ENCODE measurements at regions not wholly inside any gene's neighbourhood (a gene's known extent, or its start where the extent isn't known, plus 50 kb on each side); places are given as distances from the start of the nearest gene placed in this dataset.
"Not testable (repeated sequence)": the region's sequence is repeated elsewhere in the genome, so short reads cannot be mapped to it uniquely, and the experiment has no call there.

DNA sequence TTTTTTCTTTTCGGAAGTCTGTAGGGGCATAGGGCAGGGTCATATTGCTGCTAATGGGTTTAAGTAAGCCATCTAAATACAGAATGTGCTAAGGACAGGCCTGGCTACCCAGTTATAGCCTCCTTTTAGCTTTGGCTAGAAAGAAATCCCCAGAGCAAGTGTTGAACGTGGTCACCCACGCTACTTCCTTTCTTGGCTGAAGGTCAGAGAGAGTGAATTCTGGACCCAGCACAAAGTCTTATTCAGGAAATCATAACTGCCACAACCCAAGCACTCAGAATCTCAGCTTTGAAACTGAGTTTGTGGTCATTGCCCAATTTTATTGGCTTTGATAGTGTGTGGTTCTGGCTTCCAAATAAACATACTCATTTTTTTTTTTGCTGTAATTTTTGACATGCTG is 542.1 kb upstream of the ATP2B1 start:
- DNase-seq, result peak; percentile 20 to 25

DNA sequence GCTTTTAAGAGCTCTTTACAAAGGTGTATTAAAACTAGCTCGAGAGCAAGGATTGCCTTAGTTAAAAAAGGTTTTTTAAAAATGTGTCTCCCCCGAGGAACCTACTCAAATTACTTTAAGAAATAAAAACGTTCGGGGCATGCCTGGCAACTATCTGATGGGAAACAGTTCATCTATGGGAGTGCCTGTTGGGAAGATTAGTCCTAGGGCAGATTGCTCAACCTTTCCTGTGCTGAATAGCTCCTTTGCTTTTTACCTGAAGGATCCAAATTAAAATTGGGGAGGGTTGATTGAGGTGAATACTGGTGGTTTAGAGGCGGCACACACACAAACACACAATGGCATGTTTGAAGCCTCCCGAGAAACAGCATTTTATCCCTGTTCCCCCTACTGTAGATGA is 541.4 kb upstream of the ATP2B1 start:
- DNase-seq, result no peak

DNA sequence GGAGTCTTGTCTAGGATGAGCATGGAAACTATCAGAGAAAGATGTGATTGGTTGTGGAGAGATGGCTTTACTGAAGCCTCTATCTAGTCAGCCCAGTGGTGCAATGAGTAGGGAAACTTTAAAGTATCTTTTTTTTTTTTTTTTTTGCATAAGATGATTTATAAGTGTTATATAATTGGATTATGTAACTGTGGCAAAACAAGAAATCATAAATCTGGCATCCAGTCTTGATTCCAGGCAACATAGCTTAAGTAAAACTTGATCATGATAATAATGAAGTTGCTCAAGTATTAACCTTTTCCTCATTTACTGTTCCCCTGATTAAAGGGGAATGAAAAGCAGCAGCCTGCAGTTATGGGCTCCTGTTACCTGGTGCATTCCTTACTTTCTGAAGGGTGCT is 538.0 kb upstream of the ATP2B1 start:
- no peak for DNase-seq

DNA sequence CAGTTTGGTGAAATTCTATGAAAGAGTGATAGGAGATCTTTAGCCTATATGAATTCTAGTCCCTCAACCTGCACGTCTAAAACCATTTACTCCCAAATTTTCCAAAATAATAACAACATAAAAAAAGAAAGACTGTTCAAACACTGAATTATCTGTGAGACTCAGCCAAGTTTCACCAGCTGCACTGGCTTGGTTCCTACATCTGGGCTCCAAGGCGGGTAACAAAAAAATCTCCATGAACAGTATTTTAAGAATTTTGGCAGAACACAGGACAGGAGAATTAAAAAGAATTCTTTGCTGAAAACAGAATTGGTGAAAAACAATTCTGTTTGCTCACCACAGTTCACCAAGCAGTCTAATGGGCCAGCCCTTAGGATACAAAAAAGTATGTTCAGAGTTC is 536.8 kb upstream of the ATP2B1 start:
- no peak for DNase-seq

DNA sequence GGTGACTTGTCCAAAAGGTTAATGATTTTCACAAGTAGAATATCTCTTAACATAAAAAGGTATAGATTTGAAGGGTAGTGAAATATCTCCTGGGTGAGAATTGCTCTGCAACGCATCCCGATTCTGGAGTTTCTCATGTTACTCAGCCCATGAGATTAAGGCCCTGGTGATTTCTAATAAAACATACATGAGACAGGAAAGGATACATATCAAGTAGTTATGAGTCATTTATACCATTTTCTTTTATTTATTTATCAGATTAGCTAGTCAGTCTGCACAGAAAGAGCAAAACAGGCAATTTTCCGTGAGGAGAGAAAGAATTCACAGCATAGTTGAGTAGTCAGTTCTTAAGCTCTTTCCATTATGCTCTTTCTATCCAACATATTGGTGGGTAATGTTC is 535.6 kb upstream of the ATP2B1 start:
- DNase-seq, result no peak

DNA sequence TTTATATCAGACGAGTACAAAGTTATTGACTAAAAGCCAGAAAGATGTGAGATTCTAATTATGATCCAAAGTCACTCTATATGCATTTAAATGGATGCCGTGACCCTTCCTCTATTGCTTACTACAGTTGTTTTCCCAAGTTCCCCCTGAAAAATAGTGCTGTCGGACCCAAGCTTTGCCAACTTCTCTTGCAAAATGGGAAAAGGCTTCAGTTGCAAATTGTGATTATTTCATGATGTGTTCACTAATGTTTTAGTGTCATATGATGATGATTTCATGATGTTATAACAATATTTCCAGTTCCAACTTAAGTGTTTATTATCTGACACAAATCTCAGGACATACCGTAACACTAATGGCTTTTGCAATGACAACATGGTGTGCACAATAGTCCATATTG is 534.6 kb upstream of the ATP2B1 start:
- DNase-seq, result no peak

DNA sequence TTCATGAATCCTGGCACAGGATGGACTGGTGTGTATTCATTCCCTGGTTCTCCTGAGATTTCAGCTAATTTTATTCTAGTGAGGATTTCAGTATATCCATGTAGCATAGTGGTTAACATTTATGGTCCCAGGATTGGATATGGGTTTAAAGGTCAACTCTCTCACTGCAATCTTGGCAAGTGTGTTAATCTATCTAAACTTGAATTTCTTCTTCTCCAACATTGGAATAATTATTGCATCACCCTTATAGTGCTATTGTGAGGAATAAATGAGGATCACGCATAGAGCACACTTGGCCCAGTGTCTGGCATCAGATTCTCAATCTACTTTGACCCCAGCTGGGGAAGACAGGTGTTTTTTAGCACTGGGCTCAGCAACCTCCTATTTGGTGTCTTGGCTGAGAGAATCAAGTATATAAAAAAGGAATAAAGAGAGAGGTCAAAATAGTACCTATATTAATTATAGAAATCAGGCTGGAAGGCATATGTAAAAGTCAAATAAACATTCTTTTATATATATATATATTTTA is 531.2 kb upstream of the ATP2B1 start:
- no peak for DNase-seq

DNA sequence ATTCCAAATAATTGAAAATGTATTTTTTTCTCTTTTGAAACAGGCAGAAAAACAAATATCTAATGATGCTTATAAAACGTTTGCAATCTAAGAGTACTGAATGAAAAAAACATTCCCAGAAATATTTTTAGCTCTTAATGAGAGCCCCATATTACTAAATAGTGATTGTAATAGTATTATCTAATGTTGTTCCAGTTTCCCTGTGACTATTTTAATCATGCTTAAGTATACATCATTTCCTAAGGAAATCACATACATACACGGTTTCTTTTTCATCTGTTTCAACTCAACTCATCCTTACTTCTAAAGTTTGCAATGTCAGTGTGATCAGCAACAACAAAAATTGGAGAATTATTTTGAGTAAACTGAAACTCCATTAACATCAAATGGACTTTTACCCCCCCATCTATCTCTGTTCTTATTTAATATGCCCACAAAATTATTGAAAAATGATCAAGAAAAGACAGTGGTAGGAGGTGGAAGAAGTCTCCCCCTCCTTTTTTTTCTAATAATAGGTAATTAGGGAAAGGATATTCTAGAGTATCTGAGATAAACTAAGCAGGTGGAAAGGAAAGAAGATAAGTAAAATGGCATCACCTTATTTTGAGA is 530.1 kb upstream of the ATP2B1 start:
- no peak for DNase-seq

DNA sequence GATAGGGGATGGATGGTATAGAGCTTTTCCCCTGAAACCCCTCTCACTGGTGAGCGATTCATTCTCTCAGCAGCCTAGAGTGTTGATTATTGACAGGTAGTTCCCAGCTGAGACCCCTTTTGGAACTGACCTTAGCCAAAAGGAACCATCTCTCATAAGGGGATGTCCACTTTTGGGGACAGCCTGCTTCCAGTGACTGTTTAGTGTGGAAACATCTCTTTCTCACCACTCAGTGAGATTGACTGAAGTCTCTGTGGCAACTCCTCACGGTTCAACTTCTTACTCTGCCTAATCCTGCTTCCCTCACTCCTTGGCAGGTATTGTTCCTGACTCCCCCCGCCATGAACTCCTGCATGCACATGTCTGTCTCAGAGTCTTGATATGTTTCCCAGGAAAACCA is 529.2 kb upstream of the ATP2B1 start:
- DNase-seq, result no peak

DNA sequence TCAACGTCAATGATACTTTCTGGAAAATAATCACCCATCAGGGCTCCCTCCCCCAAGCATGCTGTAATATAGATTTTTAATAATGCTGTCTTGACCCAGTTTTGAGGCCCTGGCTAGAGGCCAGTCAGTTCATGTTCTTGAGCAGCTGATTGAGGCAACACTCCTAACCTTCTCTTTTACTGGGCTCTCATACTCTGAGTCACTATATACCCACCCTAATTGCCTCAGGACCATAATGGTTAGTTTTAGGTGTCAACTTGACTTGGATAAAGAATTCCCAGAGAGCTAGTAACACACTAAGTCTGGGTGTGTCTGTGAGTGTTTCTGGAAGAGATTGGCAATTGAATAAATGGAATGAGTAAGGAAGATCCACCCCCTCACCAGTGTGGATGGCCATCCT is 527.0 kb upstream of the ATP2B1 start:
- DNase-seq, result no peak

DNA sequence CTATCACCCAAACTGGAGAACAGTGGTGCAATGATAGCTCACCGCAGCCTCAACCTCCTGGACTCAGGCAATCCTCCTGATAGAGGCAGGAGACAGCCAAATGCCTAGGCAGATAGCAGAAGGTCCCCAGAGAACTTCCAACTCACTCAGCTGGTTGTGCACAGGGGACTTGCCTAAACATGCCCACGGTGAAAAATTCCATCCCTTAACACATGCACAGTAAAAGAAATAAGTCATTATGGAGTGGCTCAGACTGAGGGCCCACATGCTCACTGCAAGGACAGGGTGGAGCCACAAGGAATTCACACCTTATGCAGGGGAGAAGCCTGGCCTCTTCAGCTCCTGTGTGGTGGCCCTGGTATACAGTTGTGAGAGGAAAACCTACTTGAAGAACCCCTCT is 525.8 kb upstream of the ATP2B1 start:
- no peak for DNase-seq

DNA sequence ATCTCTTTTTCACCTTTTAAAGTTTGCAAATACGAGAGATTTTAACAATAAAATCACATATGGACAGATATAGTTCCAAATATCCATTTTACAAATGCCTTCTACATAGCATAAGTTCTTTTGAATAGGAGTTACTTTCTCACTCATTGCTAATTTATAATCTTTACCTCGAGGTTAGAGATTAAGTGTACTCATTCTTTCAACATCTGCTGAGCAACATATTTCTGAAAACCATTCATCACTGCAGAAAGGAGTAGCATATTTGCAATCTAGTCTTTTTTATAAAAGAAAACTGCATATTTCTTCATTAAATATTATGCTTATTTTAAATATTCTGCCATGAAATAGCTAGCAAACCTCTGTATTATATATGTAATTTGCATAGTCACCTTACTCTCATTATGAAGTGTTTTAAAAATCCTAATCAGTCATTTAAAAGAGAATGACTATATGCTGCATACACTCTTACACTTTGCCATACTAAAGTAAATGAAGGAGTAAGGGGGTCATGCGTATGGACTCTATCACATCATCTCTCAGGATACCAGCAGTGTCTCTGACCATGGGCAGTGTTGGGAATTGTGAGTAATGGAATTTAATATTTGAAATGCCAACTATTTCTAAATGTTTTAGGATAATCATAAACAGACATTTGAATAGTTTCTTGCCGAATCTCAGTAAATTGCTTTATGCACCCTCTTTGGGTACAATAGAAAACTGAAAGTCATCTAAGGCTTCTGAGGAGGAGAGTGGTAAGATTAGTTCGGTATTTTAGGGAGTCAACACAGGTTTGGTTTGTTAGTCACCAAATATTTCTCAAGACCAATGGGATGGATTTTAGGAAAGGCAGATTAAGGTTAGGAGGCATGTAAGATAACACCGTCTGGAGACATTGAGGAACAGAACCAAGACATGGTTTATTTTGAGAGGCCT is 524.8 kb upstream of the ATP2B1 start:
- no peak for DNase-seq

DNA sequence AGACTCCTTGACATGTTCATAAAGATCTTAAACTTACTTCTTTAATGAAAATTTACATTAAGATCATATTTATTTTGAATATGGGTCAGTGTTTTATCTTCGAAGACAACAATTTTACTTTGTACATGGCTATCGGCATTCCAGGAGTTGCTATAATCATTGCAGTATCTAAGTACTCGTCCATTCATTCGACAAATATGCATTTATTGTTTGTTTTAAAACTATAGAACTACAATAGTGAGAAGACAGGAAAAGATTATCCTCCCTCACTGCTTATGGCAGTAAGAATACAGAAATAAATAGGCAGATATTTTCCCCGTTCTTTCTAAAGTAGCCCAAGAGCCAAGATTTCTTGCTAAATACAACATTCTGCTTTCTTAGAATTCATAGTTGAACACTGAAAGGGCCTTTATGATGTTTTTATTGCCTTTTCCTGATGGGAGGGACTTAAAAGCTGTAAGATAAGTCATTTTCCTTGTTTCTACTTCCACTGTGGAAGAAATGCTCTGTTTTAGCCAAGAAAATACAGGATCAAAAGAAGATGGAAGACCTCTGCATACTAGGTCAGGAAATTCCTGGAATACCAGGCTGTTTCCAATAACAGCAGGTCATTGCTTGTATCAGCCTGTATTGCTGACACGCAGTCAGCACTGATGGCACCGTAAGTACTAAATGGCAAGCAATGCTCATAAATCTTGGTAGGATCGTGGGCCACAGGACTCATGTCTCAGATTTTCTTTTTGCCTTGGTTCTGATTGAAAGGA is 521.0 kb upstream of the ATP2B1 start:
- DNase-seq, result no peak

DNA sequence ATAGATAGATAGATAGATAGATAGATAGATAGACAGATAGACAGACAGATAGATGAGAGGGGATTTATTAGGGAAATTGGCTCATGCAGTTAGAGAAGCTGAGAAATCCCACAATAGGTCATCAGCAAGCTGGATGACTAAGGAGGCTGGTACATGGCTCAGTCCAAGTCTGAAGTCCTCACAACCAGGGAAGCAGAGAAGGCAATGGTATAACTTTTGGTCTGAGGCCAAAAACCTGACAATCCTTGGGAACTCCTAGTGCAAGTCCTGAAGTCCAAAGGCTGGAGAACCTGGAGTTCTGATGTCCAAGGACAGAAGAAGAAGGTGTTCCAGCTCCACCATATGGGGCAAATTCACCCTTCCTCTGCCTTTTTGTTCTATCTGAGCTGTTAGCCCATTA is 517.6 kb upstream of the ATP2B1 start:
- no peak for DNase-seq

DNA sequence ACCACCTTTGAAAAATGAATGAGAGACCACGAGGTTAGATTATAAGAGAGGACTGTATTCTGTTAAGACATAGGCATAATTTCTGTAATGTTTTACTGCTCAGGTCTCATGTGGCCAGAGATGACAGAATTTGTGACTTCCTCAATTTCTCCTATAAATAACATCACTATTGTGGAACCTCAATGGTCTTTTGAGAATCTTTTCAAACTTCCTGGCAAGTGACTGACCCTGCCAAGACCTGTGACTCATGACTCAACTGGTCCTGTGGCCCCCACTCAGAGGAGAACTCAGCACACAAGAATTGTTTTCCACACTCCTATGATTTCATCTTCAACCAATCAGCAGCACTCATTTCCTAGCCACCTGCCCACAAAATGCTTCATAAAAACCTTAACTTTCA is 508.2 kb upstream of the ATP2B1 start:
- DNase-seq, result peak in 1 of 2 experiments; percentile 6

DNA sequence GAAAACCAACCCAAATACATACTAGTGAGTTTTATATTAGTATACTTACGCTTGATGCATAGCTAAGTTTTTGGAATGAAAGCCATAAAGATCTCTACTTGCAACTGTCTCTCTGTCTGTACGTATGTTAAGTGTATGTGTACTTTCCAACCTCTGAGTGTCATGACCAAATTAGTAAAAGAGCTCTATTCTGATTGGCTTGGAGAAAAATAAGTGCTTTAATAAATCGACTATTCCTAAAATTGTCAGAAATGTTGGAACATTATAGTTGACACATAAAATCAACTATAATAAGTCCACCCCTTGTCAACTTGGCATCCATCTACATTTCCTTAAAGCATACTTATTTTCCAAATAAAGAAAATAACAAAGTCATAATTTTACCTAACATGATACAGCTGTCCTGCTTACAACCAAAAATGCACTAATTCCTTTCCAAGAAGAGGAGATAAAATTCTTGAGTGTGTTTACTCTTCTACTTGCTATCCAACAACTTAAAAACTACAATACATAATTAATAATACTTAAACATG is 507.4 kb upstream of the ATP2B1 start:
- DNase-seq, result no peak

DNA sequence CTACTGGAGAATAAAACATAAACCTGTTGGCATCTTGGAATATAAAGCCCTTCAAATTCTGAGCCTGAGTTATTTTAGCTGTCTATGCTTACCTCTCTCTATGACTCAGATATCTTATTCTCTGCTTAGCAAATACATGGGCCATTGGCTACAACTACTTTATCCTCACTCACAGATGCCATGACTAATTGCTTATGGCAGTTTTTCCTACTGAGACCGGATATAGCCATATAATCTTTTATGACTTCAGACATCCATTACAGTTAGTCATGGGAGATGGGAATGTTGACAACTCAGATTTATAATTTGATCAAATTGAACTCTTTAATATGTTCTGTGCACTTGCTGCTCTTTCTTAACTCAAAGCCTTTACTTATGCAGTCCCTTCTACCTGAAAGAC is 502.4 kb upstream of the ATP2B1 start:
- DNase-seq, result no peak

DNA sequence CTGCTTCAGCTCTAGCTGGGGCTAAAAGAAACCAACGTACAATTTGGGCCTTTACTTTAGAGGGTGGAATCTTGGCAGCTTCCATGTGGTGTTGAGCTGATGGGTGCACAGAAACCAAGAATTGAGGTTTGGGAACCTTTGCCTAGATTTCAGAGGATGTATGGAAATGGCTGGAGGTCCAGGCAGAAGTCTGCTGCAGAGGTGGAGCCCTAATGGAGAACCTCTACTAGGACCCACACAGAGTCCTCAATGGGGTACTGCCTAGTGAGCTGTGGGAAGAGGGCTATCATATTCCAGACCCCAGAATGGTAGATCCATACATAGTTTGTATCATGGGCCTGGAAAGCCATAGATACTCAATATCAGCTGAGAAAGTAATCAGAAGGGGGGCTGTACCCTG is 500.4 kb upstream of the ATP2B1 start:
- DNase-seq, result no peak

DNA sequence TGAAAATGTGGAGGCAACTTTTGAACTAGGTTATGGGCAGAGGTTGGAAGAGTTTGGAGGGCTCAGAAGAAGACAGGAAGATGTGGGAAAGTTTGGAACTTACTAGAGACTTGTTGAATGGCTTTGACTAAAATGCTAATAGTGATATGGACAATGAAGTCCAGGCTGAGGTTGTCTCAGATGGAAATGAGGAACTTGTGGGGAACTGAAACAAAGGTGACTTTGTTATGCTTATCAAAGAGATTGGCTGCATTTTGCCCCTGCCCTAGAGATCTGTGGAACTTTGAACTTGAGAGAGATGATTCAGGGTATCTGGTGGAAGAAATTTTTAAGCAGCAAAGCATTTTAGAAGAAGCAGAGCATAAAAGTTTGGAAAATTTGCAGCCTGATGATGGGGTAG is 499.7 kb upstream of the ATP2B1 start:
- not testable (repeated sequence) for DNase-seq

DNA sequence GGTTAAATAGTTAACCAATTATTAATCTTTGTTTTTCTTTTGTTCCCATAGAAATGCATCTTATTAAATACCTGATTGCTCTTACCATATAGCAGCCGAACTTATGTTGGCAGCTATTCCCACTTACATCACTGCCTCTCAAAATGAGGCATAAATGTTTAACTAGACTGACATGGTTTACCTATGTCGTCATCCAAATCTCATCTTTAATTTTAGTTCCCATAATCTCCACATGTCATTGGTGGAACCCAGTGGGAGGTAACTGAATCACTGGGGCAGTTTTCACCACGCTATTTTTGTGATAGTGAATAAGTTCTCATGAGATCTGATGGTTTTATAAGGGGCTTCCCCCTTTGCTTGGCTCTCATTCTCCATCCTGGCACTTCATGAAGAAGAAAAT is 499.2 kb upstream of the ATP2B1 start:
- DNase-seq, result no peak

DNA sequence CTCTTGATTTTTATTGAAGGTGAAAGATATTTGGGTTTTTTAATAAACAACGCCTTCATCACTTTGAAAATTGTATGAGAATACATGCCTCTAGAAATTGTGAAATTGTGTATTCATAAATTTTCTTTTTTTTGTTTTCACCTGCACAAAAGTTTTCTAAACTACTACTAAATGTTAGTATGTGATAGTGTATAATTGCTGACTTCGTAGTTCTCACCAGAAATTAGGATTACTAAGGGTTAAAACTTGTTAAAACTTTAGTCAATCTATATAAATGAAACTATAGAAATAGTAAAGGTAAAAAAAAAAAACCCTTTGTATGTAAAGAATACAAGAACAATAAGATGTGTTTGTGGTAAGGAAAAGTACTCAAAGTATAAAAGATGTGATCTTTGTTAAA is 496.5 kb upstream of the ATP2B1 start:
- no peak for DNase-seq

DNA sequence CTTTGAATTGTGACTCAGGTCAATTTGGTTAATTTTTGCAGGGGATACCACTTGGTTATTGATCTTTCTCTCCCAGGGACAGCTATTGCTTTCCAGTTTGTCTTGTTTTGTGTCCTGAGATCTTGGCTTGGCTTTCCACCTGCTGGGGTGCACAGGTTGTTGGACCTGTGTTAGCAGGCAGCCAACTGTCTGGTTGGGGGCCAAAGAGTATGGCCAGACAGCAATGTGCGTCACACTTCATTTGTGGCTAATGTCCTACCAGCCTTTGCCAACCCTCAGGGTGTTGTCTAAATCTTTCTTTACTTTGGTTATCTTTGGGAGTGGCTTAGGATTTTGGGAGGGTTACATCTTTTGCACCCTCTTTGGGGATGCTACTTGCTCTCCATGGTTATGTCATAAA is 494.9 kb upstream of the ATP2B1 start:
- DNase-seq, result no peak

DNA sequence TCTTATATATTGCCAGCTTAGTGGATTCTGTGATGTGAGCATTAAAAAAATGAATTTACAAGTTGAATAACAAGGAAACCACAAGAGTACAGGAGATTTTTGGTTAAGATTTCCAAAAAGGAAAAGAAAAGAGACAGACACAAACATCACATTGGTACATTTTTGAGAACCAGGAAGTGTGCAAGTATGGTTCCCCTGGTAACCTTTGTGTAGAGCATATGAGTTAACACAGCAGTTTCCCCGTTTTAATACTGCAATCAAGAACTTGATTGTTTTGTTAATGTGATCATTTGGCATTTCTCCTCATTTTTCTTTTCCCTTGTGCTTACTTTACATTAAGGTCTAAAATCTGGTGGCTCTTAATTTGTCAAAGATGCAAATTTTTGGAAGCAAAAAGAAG is 490.4 kb upstream of the ATP2B1 start:
- DNase-seq, result no peak

Measured in AML-193 (cell line).